HG02642 (cell line): ENCODE measurements at regions not wholly inside any gene's neighbourhood (a gene's known extent, or its start where the extent isn't known, plus 50 kb on each side); places are given as distances from the start of the nearest gene placed in this dataset.
"Not testable (repeated sequence)": the region's sequence is repeated elsewhere in the genome, so short reads cannot be mapped to it uniquely, and the experiment has no call there.

Experiments used
- ATAC-seq: cut with Tn5 transposase; IDR thresholded peaks from one replicate; pipeline ENCODE4 v1.9.1; 2021; ENCODE audit warnings: mild to moderate bottlenecking; ENCODE audit not compliant: unreplicated experiment, poor library complexity

GRCh38 chr2:87500951-87501350 is 246.9 kb upstream of the PLGLB2 start:
- not testable (repeated sequence) for ATAC-seq

GRCh38 chr2:87502948-87503347 is 244.9 kb upstream of the PLGLB2 start:
- not testable (repeated sequence) for ATAC-seq

- ATAC-seq, result not testable (repeated sequence)
Observed at GRCh38 chr2:87505239-87505638, 242.6 kb upstream of the PLGLB2 start.

- not testable (repeated sequence) for ATAC-seq
Observed at GRCh38 chr2:87505909-87506308, 242.0 kb upstream of the PLGLB2 start.

- not testable (repeated sequence) for ATAC-seq
Observed at GRCh38 chr2:87507378-87508348, 240.2 kb upstream of the PLGLB2 start.

GRCh38 chr2:87511195-87511778 is 236.6 kb upstream of the PLGLB2 start:
- not testable (repeated sequence) for ATAC-seq

- not testable (repeated sequence) for ATAC-seq
Observed at GRCh38 chr2:87512864-87513530, 234.9 kb upstream of the PLGLB2 start.

GRCh38 chr2:87514034-87514433 is 233.9 kb upstream of the PLGLB2 start:
- ATAC-seq, result peak; percentile 52

GRCh38 chr2:87514515-87514914 is 233.4 kb upstream of the PLGLB2 start:
- ATAC-seq, result not testable (repeated sequence)

- not testable (repeated sequence) for ATAC-seq
Observed at GRCh38 chr2:87515226-87515625, 232.7 kb upstream of the PLGLB2 start.

GRCh38 chr2:87515875-87516274 is 232.0 kb upstream of the PLGLB2 start:
- not testable (repeated sequence) for ATAC-seq

GRCh38 chr2:87516369-87516967 is 231.4 kb upstream of the PLGLB2 start:
- ATAC-seq, result not testable (repeated sequence)

GRCh38 chr2:87517438-87517837 is 230.4 kb upstream of the PLGLB2 start:
- peak; percentile 34 for ATAC-seq

- ATAC-seq, result not testable (repeated sequence)
Observed at GRCh38 chr2:87518066-87518465, 229.8 kb upstream of the PLGLB2 start.

- not testable (repeated sequence) for ATAC-seq
Observed at GRCh38 chr2:87518547-87518946, 229.3 kb upstream of the PLGLB2 start.

- peak; percentile 46 for ATAC-seq
Observed at GRCh38 chr2:87519158-87520011, 228.5 kb upstream of the PLGLB2 start.

GRCh38 chr2:87521057-87521456 is 226.8 kb upstream of the PLGLB2 start:
- peak; percentile 69 for ATAC-seq

GRCh38 chr2:87521489-87521888 is 226.4 kb upstream of the PLGLB2 start:
- not testable (repeated sequence) for ATAC-seq

GRCh38 chr2:87524619-87525188 is 223.2 kb upstream of the PLGLB2 start:
- not testable (repeated sequence) for ATAC-seq
